ENCODE measurements at regions not wholly inside any gene's neighbourhood (a gene's known extent, or its start where the extent isn't known, plus 50 kb on each side); places are given as distances from the start of the nearest gene placed in this dataset.

GRCh38 chr4:156021298-156021697 is 67.6 kb upstream of the CTSO start:
- DNase-seq (ENCODE audit: extremely low read depth, low read depth, low spot score) = no peak

GRCh38 chr4:156019246-156019645 is 65.6 kb upstream of the CTSO start:
- no peak for DNase-seq (ENCODE audit: extremely low read depth, low read depth, low spot score)

- DNase-seq (ENCODE audit: extremely low read depth, low read depth, low spot score) = no peak
Observed at GRCh38 chr4:156018383-156018782, 64.7 kb upstream of the CTSO start.

GRCh38 chr4:156015781-156016180 is 62.1 kb upstream of the CTSO start:
- DNase-seq (ENCODE audit: extremely low read depth, low read depth, low spot score) = no peak

GRCh38 chr4:156006192-156006591 is 52.5 kb upstream of the CTSO start:
- DNase-seq (ENCODE audit: extremely low read depth, low read depth, low spot score) = no peak
